ENCODE measurements at regions not wholly inside any gene's neighbourhood (a gene's known extent, or its start where the extent isn't known, plus 50 kb on each side); places are given as distances from the start of the nearest gene placed in this dataset.
"Not testable (repeated sequence)": the region's sequence is repeated elsewhere in the genome, so short reads cannot be mapped to it uniquely, and the experiment has no call there.

GRCh38 chr12:124383028-124383427, 88.1 kb downstream of the RFLNA start:
- DNase-seq (ENCODE audit: low spot score), result no peak

DNA sequence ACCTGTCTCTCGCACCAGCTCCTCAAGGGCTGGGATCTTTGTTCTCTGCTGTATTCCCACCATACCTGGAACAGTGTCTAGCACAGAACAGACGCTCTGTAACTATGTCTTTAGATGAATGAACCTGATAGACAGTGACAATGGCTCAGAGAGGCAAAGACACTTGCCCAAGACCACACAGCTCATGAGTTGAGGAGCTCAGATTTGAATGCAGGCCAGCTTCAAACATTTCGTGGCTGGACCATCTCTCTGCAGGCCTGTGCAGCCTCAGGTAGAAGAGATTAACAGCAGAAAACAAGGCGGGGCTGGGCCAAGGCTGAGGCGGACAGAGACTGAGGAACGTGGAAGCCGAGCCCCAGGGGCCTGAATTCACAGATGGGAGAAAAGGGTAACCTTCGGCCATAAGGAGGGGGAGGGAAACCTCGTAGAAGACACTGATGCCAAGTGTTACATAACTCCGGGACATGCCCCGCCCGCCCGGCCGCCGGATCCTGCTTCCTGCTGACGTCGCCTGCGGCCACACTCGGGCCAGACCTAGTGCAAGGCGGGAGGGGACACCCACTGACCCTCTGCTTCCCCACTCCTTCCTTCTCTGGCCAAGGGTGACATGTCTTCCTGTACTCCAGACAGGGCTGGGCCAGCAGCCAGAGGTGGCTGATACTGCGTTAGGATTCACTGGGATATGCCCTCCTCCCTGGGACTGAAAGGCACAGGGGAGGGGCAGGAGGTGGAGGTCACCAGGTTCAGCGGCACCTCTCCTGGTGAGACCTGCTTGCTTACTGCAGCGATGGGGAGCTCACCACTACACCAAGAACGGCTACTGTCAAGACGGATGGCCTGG, 86.8 kb downstream of the RFLNA start:
- peak; percentile 79 for DNase-seq (ENCODE audit: low spot score)

- no peak for DNase-seq (ENCODE audit: low spot score)
These were observed 86.0 kb downstream of the RFLNA start for GRCh38 chr12:124380796-124381455.

- DNase-seq (ENCODE audit: low spot score), result peak; percentile 60
These were observed 85.3 kb downstream of the RFLNA start for GRCh38 chr12:124379938-124380754.

DNA sequence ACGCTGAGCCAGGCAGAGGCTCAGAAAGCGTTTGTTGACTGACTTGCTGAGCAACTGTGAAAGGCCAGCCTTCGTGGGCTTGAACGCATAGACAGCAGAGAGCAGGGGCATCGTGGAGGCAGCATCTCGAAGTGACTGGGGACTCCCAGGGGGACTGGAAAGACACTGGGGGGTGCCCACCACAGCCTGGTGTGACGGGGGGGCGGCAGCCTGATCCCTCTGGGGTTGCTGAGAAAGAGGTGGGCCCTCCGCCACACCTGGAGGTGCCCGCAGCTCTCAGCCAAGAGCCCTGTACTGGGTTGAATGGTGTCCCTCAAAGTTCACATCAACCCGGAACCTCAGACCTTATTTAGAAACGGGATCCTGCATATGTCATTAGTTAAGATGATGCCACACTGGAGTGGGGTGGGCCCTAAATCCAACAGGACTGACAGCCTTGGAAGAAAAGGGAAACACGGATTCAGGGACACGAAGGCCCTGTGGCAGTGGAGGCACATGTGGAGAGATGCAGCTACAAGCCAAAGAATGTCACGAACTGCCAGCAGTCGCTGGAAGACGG, 84.6 kb downstream of the RFLNA start:
- DNase-seq (ENCODE audit: low spot score), result no peak

DNA sequence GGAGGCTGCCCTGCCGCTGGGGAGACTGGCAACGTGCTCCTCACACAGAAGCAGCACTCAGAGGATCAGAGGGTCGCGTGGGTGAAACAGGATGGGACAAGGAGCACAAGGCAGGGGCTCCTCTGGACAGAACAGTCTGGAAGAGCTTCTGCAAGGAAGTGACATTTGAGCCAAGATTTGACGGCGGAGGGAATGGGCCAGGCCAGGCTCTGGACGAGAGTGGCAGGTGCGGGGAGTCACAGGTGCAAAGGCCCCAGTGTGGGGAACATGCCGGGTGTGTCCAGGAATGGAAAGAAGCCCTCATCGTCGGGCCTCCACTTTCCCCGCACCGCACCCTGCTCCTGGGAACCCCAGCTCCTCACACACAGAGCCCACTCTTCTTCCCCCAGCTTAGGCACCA, 84.0 kb downstream of the RFLNA start:
- DNase-seq (ENCODE audit: low spot score), result no peak

DNA sequence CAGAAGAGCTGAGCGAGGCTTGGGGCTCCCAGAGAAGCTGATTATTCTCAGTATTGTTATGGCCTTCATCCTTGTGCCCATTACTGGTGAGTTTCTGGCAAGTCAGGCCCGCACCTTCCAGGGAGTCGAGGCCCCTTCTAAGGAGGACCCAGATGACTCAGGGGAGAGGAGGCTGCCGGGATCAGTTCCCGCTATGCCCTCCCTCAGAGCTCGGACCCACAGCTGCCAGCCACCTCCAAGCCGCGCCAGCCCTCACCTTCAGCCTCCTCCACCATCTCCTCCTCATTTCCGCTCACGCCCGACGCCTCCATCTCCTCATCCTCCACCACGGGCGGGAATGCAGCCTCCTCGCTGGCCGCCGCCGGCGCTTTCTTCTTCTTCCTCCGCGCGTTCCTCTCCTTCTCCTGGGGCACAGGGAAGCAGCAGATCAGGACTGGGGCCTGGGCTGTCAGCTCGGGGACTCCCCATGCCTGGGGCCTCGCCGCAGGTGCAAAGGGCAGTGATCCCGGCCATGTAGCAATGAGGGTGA, 83.2 kb downstream of the RFLNA start:
- no peak for DNase-seq (ENCODE audit: low spot score)

- DNase-seq (ENCODE audit: low spot score), result no peak
These were observed 81.5 kb downstream of the RFLNA start for GRCh38 chr12:124376435-124376834.

- no peak for DNase-seq (ENCODE audit: low spot score)
These were observed 80.9 kb downstream of the RFLNA start for GRCh38 chr12:124375789-124376175.

DNA sequence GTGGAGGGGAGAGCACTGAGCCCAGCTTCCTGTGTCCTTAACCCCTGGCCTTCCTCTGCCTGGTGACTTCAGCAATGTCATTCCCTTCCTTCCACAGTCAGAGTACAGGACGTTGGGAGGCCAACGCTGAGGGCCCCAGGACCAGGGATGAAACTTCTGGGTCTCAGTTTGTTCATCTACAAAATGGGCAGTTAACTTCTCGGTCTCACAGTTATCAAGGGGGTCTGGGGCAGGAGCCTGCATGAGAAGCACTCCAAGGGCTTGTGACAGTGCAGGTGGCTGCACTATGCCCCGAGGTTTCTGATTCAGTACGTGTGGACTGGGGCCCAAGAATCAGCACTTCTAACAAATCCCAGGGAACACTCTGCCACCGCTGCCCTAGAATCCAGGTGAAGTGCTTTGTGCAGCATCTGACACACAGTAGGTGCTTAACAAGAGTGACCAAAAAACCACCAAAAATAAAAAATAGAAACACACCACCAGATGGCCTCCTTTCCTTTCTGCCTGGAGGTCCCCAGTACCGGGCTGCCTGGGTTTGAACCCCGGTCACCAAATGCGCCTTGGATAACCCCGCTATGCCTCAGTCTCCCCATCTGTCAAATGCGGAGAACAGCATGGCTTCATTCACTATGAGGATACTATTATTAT, 80.4 kb downstream of the RFLNA start:
- DNase-seq (ENCODE audit: low spot score), result no peak

DNA sequence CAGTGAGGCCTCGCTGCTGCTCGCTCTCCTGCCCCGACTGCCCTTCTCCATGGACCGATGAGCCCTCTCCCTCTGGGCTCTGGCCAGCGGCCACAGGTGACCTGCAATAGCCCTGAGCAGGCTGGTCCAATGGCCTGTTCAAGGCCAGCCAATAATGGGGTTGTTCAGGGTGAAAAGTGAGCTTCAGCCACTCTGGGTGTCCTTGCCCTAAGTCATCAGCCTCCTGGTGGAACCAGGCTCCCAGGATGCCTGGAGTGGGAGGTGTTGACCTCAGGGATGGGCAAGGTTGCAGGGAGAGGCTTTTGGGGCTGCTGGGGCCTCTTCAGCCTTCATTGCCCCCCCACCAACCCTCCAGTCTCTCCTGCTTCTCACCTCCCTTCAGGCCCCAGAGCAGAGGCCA, 79.7 kb downstream of the RFLNA start:
- DNase-seq (ENCODE audit: low spot score), result no peak

GRCh38 chr12:124374147-124374546, 79.3 kb downstream of the RFLNA start:
- DNase-seq (ENCODE audit: low spot score), result no peak

DNA sequence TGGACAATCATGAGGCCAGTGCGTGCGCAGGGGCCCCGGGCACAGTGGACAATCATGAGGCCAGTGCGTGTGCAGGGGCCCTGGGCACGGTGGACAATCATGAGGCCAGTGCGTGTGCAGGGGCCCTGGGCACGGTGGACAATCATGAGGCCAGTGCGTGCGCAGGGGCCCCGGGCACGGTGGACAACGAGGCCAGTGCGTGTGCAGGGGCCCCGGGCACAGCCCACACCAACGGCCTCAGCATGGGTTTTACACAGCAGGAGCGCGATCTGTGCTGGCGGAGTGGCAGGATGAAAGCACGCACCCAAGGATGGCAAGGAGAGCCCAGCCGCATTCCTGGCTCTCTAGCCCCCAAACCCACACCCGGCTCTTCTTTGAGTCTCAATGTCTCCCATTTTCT, 78.8 kb downstream of the RFLNA start:
- not testable (repeated sequence) for DNase-seq (ENCODE audit: low spot score)

- DNase-seq (ENCODE audit: low spot score), result no peak
These were observed 77.9 kb downstream of the RFLNA start for GRCh38 chr12:124372831-124373230.

- no peak for DNase-seq (ENCODE audit: low spot score)
These were observed 77.2 kb downstream of the RFLNA start for GRCh38 chr12:124371970-124372555.

- no peak for DNase-seq (ENCODE audit: low spot score)
These were observed 76.5 kb downstream of the RFLNA start for GRCh38 chr12:124371366-124371765.

DNA sequence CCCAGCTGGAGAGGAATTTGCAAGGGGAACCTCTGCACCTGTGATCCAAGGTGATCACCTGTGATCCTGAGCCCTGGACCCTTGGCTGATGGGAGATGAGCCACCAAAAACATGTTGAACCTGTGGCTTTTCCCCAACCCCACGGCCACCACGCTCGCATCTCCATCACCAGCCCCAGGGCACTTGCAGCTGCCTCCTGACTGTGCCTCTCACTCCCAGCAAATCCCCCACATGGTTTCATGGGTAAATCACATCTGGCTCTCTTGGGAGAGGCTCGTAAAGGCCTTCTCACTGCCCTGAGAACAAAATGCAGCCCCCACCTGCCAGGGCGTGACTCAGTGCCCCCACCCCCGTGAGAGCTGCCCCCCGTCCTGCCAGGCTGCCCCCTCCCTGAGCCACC, 76.0 kb downstream of the RFLNA start:
- no peak for DNase-seq (ENCODE audit: low spot score)

GRCh38 chr12:124370384-124370783, 75.5 kb downstream of the RFLNA start:
- no peak for DNase-seq (ENCODE audit: low spot score)

DNA sequence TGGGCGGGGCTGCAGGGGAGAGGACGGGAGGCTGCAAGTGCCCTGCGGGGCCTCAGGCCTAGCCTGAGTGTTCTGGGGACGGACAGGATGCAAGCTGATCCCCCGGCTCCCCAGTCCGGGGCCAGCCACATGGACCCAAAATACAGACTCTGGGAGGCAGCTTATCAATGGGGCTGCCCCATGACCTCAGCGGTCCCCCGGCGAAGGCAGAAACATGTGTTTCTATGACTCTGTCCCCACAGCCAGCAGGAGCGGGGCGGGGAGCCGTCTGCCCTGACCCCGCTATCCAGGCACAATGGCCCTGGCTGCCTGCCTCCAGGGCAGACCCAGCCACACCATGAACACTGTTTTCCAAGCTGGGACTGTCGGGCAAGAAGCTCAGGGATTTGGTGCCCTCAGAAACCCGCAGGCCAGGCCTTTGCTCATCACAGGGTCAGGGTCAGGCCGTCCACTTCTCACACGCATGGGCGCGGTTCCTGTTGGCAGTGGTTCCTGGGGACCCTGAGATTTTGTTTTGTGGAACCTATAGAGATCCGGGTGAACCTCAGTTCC, 75.0 kb downstream of the RFLNA start:
- DNase-seq (ENCODE audit: low spot score), result peak; percentile 59

- peak; percentile 88 for DNase-seq (ENCODE audit: low spot score)
These were observed 74.3 kb downstream of the RFLNA start for GRCh38 chr12:124369055-124369826.
